Cardiac septum (tissue), 1 donor: ENCODE measurements at regions not wholly inside any gene's neighbourhood (a gene's known extent, or its start where the extent isn't known, plus 50 kb on each side); places are given as distances from the start of the nearest gene placed in this dataset.

Experiments used
- DNase-seq: peaks from one replicate; pipeline ENCODE4 v3.0.0-alpha.2; 2020; ENCODE audit warnings: low spot score
- intact Hi-C: fragments of 100-400 bp; cut with DNase I; formaldehyde crosslinking; loops from one replicate; pipeline ENCODE4 v1.14.0; 2022
- donor health status: DM: no; HTN: no; CAD: no.

- intact Hi-C loops: no loop called here
- no peak for DNase-seq
These were observed 397.7 kb upstream of the PRICKLE1 start for GRCh38 chr12:42987216-42987650.

- intact Hi-C loops: no loop called here
- DNase-seq: no peak
These were observed 396.0 kb upstream of the PRICKLE1 start for GRCh38 chr12:42985506-42985905.

- intact Hi-C loops: no loop called here
These were observed 393.3 kb upstream of the PRICKLE1 start for GRCh38 chr12:42982828-42983227.

GRCh38 chr12:42981379-42981778 lies 391.8 kb upstream of the PRICKLE1 start:
- intact Hi-C loops: no loop called here
- no peak for DNase-seq

More at GRCh38 chr12:42982828-42983227, 393.3 kb upstream of the PRICKLE1 start:
- no peak for DNase-seq

- intact Hi-C loops: no loop called here
- DNase-seq: no peak
These were observed 390.9 kb upstream of the PRICKLE1 start for GRCh38 chr12:42980441-42980840.

- DNase-seq: no peak
- intact Hi-C loops: loop anchor here (5.0 to 10.0 kb wide), 2 partner anchors 237 to 395 kb away; partner anchors contain the start of gene PRICKLE1
These were observed 390.2 kb upstream of the PRICKLE1 start for GRCh38 chr12:42979746-42980145.

- intact Hi-C loops: loop anchor here (5.0 to 10.0 kb wide), 2 partner anchors 236 to 394 kb away; partner anchors contain the start of gene PRICKLE1
- no peak for DNase-seq
These were observed 389.2 kb upstream of the PRICKLE1 start for GRCh38 chr12:42978708-42979107.

- no peak for DNase-seq
- intact Hi-C loops: loop anchor here (5.0 to 10.0 kb wide), 2 partner anchors 235 to 393 kb away; partner anchors contain the start of gene PRICKLE1
These were observed 388.1 kb upstream of the PRICKLE1 start for GRCh38 chr12:42977451-42978230.

- intact Hi-C loops: loop anchor here (5.0 to 10.0 kb wide), 2 partner anchors 234 to 392 kb away; partner anchors contain the start of gene PRICKLE1
- no peak for DNase-seq
These were observed 387.1 kb upstream of the PRICKLE1 start for GRCh38 chr12:42976620-42977019.

- intact Hi-C loops: loop anchor here (5.0 to 10.0 kb wide), 2 partner anchors 234 to 391 kb away; partner anchors contain the start of gene PRICKLE1
- DNase-seq: no peak
These were observed 386.6 kb upstream of the PRICKLE1 start for GRCh38 chr12:42976122-42976521.

- DNase-seq: no peak
- intact Hi-C loops: no loop called here
These were observed 379.8 kb upstream of the PRICKLE1 start for GRCh38 chr12:42969355-42969754.

GRCh38 chr12:42968426-42968825 lies 378.9 kb upstream of the PRICKLE1 start:
- no peak for DNase-seq
- intact Hi-C loops: no loop called here

- intact Hi-C loops: no loop called here
- no peak for DNase-seq
These were observed 378.3 kb upstream of the PRICKLE1 start for GRCh38 chr12:42967850-42968249.

- intact Hi-C loops: no loop called here
- DNase-seq: no peak
These were observed 374.4 kb upstream of the PRICKLE1 start for GRCh38 chr12:42963988-42964387.

GRCh38 chr12:42962384-42962783 lies 372.8 kb upstream of the PRICKLE1 start:
- intact Hi-C loops: no loop called here
- no peak for DNase-seq

- no peak for DNase-seq
- intact Hi-C loops: no loop called here
These were observed 371.8 kb upstream of the PRICKLE1 start for GRCh38 chr12:42961395-42961794.

- intact Hi-C loops: no loop called here
- DNase-seq: no peak
These were observed 370.6 kb upstream of the PRICKLE1 start for GRCh38 chr12:42960087-42960527.

- DNase-seq: no peak
- intact Hi-C loops: no loop called here
These were observed 368.7 kb upstream of the PRICKLE1 start for GRCh38 chr12:42958291-42958674.

- intact Hi-C loops: no loop called here
- DNase-seq: no peak
These were observed 368.2 kb upstream of the PRICKLE1 start for GRCh38 chr12:42957561-42958290.

- DNase-seq: no peak
- intact Hi-C loops: no loop called here
These were observed 367.6 kb upstream of the PRICKLE1 start for GRCh38 chr12:42957136-42957535.
